Stimulated activated naive CD4-positive, alpha-beta T cell (primary cell): ENCODE measurements at regions not wholly inside any gene's neighbourhood (a gene's known extent, or its start where the extent isn't known, plus 50 kb on each side); places are given as distances from the start of the nearest gene placed in this dataset.
"Not testable (repeated sequence)": the region's sequence is repeated elsewhere in the genome, so short reads cannot be mapped to it uniquely, and the experiment has no call there.

Experiments used
- DNase-seq, 6 experiments: peaks; one replicate each; lab custom pipeline; 2025; lab: John Stamatoyannopoulos, UW

GRCh38 chr2:242111954-242112353, 242.4 kb downstream of the RTP5 start:
- not testable (repeated sequence) for DNase-seq

GRCh38 chr2:242113492-242113891, 244.0 kb downstream of the RTP5 start:
- not testable (repeated sequence) for DNase-seq

GRCh38 chr2:242116676-242117075, 247.1 kb downstream of the RTP5 start:
- not testable (repeated sequence) for DNase-seq

GRCh38 chr2:242117305-242117704, 247.8 kb downstream of the RTP5 start:
- not testable (repeated sequence) for DNase-seq

- DNase-seq: not testable (repeated sequence)
Observed at GRCh38 chr2:242119682-242120081, 250.2 kb downstream of the RTP5 start.

GRCh38 chr2:242130682-242131081, 261.2 kb downstream of the RTP5 start:
- not testable (repeated sequence) for DNase-seq

- DNase-seq: not testable (repeated sequence)
Observed at GRCh38 chr2:242159921-242160320, 290.4 kb downstream of the RTP5 start.

- not testable (repeated sequence) for DNase-seq
Observed at GRCh38 chr2:242165115-242165514, 295.6 kb downstream of the RTP5 start.

GRCh38 chr2:242171290-242171689, 301.8 kb downstream of the RTP5 start:
- not testable (repeated sequence) for DNase-seq
